MG63 (cell line): ENCODE measurements at regions not wholly inside any gene's neighbourhood (a gene's known extent, or its start where the extent isn't known, plus 50 kb on each side); places are given as distances from the start of the nearest gene placed in this dataset.

Experiments
- DNase-seq: peaks from one replicate; pipeline ENCODE4 v3.0.0-alpha.2; 2020
- H3K27me3 ChIP-seq: fragments of 250-450 bp; sonication (Bioruptor Pico); 2 replicates; pipeline ENCODE4 v1.5.1; 2020; ENCODE audit warnings: mild to moderate bottlenecking, moderate library complexity
- H3K36me3 ChIP-seq: fragments of 250-450 bp; sonication (Bioruptor Pico); 2 replicates; pipeline ENCODE4 v1.5.1; 2020; ENCODE audit warnings: mild to moderate bottlenecking, moderate library complexity
- H3K4me3 ChIP-seq: fragments of 250-450 bp; sonication (Bioruptor Pico); 2 replicates; pipeline ENCODE4 v1.5.1; 2020; ENCODE audit warnings: mild to moderate bottlenecking, moderate library complexity
- H3K9me3 ChIP-seq: fragments of 250-450 bp; sonication (Bioruptor Pico); 2 replicates; pipeline ENCODE4 v1.5.1; 2020; ENCODE audit warnings: mild to moderate bottlenecking, moderate library complexity

GRCh38 chr9:81156381-81156780 lies 533.0 kb downstream of the TLE1 start:
- no peaks in the 10 kb centered on the region for H3K27me3 ChIP-seq
- no peak for DNase-seq
- H3K9me3 ChIP-seq = no peaks in the 10 kb centered on the region
- H3K36me3 ChIP-seq = no peaks in the 10 kb centered on the region
- no peak overlapping the region for H3K4me3 ChIP-seq

- no peak for DNase-seq
- Histone ChIP-seq H3K36me3 (no peaks in the 10 kb centered on the region), H3K9me3 (no peaks in the 10 kb centered on the region), H3K4me3 (no peak overlapping the region), H3K27me3 (no peaks in the 10 kb centered on the region)
Observed at GRCh38 chr9:81150016-81150625, 539.2 kb downstream of the TLE1 start.

GRCh38 chr9:81146684-81147337 lies 542.5 kb downstream of the TLE1 start:
- H3K36me3 ChIP-seq = no peaks in the 10 kb centered on the region
- no peak for DNase-seq
- H3K27me3 ChIP-seq = no peaks in the 10 kb centered on the region
- H3K4me3 ChIP-seq = no peak overlapping the region
- no peaks in the 10 kb centered on the region for H3K9me3 ChIP-seq

GRCh38 chr9:81146241-81146640 lies 543.1 kb downstream of the TLE1 start:
- H3K36me3 ChIP-seq = no peaks in the 10 kb centered on the region
- no peaks in the 10 kb centered on the region for H3K27me3 ChIP-seq
- DNase-seq = no peak
- H3K4me3 ChIP-seq = no peak overlapping the region
- no peaks in the 10 kb centered on the region for H3K9me3 ChIP-seq

- no peak for DNase-seq
- Histone ChIP-seq H3K36me3 (no peaks in the 10 kb centered on the region), H3K9me3 (no peaks in the 10 kb centered on the region), H3K4me3 (no peak overlapping the region), H3K27me3 (no peaks in the 10 kb centered on the region)
Observed at GRCh38 chr9:81145331-81145963, 543.9 kb downstream of the TLE1 start.

GRCh38 chr9:81141961-81142360 lies 547.4 kb downstream of the TLE1 start:
- Histone ChIP-seq H3K27me3 (no peaks in the 10 kb centered on the region), H3K4me3 (no peak overlapping the region), H3K9me3 (no peaks in the 10 kb centered on the region), H3K36me3 (no peaks in the 10 kb centered on the region)
- DNase-seq = no peak

- Histone ChIP-seq H3K36me3 (no peaks in the 10 kb centered on the region), H3K27me3 (no peaks in the 10 kb centered on the region), H3K9me3 (no peaks in the 10 kb centered on the region), H3K4me3 (no peak overlapping the region)
- DNase-seq = no peak
Observed at GRCh38 chr9:81137976-81138568, 551.3 kb downstream of the TLE1 start.

GRCh38 chr9:81132796-81133195 lies 556.6 kb downstream of the TLE1 start:
- H3K9me3 ChIP-seq = no peaks in the 10 kb centered on the region
- H3K36me3 ChIP-seq = no peaks in the 10 kb centered on the region
- no peak for DNase-seq
- H3K27me3 ChIP-seq = no peaks in the 10 kb centered on the region
- H3K4me3 ChIP-seq = no peak overlapping the region

GRCh38 chr9:81132318-81132717 lies 557.0 kb downstream of the TLE1 start:
- no peaks in the 10 kb centered on the region for H3K9me3 ChIP-seq
- H3K36me3 ChIP-seq = no peaks in the 10 kb centered on the region
- no peak for DNase-seq
- no peak overlapping the region for H3K4me3 ChIP-seq
- H3K27me3 ChIP-seq = no peaks in the 10 kb centered on the region

- Histone ChIP-seq H3K36me3 (no peaks in the 10 kb centered on the region), H3K4me3 (no peak overlapping the region), H3K9me3 (no peaks in the 10 kb centered on the region), H3K27me3 (no peaks in the 10 kb centered on the region)
- DNase-seq = no peak
Observed at GRCh38 chr9:81128701-81129100, 560.6 kb downstream of the TLE1 start.

GRCh38 chr9:81125446-81126092 lies 563.8 kb downstream of the TLE1 start:
- no peak overlapping the region for H3K4me3 ChIP-seq
- no peaks in the 10 kb centered on the region for H3K27me3 ChIP-seq
- DNase-seq = no peak
- no peaks in the 10 kb centered on the region for H3K36me3 ChIP-seq
- no peaks in the 10 kb centered on the region for H3K9me3 ChIP-seq

GRCh38 chr9:81123526-81123925 lies 565.8 kb downstream of the TLE1 start:
- Histone ChIP-seq H3K4me3 (no peak overlapping the region), H3K27me3 (no peaks in the 10 kb centered on the region), H3K36me3 (no peaks in the 10 kb centered on the region), H3K9me3 (no peaks in the 10 kb centered on the region)
- no peak for DNase-seq

GRCh38 chr9:81122749-81123148 lies 566.6 kb downstream of the TLE1 start:
- Histone ChIP-seq H3K9me3 (no peaks in the 10 kb centered on the region), H3K27me3 (no peaks in the 10 kb centered on the region), H3K4me3 (no peak overlapping the region), H3K36me3 (no peaks in the 10 kb centered on the region)
- DNase-seq = no peak

GRCh38 chr9:81119591-81119990 lies 569.8 kb downstream of the TLE1 start:
- H3K36me3 ChIP-seq = no peaks in the 10 kb centered on the region
- H3K4me3 ChIP-seq = no peak overlapping the region
- no peak for DNase-seq
- no peaks in the 10 kb centered on the region for H3K9me3 ChIP-seq
- H3K27me3 ChIP-seq = no peaks in the 10 kb centered on the region

- DNase-seq = no peak
- Histone ChIP-seq H3K9me3 (no peaks in the 10 kb centered on the region), H3K4me3 (no peak overlapping the region), H3K27me3 (no peaks in the 10 kb centered on the region), H3K36me3 (no peaks in the 10 kb centered on the region)
Observed at GRCh38 chr9:81118416-81118815, 570.9 kb downstream of the TLE1 start.

- DNase-seq = no peak
- H3K36me3 ChIP-seq = no peaks in the 10 kb centered on the region
Observed at GRCh38 chr9:81116340-81117137, 572.8 kb downstream of the TLE1 start.

More at GRCh38 chr9:81116340-81117137, 572.8 kb downstream of the TLE1 start:
- H3K4me3 ChIP-seq = no peak overlapping the region
- no peaks in the 10 kb centered on the region for H3K27me3 ChIP-seq
- no peaks in the 10 kb centered on the region for H3K9me3 ChIP-seq
